GM19240 (cell line): ENCODE measurements at regions not wholly inside any gene's neighbourhood (a gene's known extent, or its start where the extent isn't known, plus 50 kb on each side); places are given as distances from the start of the nearest gene placed in this dataset.

ENCODE experiments used
- DNase-seq: peaks from one replicate; pipeline ENCODE4 v3.0.0; 2011; ENCODE audit warnings: low spot score; ENCODE audit not compliant: insufficient read length

- no peak for DNase-seq
These were observed 194.6 kb upstream of the CITED2 start for GRCh38 chr6:139568956-139569538.

DNA sequence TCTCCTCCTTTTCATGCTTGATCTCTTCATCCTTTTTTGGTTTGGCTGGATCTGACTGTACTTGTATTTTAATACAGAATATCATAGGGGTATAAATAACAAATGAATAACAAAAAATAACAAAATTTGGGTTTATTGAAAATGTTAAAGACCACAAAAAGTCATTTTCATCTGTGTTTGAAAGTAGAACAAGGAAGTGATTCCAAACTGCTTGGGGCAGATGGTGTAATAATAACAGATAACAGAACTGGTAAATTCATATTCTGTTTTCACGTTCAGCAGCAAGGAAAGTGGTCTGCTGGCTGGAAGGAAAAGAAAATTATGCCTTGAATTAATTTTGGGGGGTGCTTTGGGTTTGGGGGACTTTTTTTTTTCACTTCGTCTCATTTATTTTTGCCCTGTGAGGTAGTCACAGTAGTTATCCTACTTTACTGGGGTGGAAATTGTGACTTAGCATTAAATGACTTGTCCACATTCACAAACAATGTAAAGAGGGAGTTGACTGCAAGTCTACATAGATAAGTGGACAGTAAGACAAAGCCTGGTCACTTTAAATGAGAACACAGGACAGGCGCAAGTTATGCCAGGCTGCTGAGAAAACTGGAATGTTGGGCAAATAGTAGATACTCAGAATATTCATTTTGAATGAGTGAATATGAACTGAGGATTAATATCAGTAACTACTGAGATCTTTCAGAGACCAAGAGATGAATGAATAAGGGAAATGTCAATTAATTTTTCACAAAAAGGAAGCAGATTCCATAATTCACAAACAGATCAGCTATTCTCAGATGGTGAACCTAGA lies 193.9 kb upstream of the CITED2 start:
- no peak for DNase-seq

GRCh38 chr6:139567095-139567494 lies 192.6 kb upstream of the CITED2 start:
- DNase-seq: no peak

GRCh38 chr6:139565591-139565990 lies 191.1 kb upstream of the CITED2 start:
- no peak for DNase-seq

DNA sequence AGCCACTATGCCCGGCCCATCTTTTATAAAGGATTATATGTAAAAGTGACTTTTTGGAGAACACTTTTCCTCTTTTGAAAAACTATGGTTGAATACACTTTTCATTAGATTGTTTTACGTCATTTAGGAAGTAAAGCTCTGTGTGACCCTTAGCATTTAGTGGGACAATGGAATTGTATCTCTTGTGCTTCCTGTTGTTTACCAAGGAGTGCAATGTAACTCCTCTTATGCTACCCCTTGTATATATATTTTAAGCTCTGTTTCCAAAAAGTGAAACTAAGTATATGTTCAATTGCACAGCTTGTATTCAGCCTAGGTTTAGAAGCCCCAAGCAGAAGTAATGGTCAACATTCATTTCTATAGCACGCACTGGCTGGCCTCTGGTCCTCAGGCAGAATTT lies 183.1 kb upstream of the CITED2 start:
- DNase-seq: no peak

DNA sequence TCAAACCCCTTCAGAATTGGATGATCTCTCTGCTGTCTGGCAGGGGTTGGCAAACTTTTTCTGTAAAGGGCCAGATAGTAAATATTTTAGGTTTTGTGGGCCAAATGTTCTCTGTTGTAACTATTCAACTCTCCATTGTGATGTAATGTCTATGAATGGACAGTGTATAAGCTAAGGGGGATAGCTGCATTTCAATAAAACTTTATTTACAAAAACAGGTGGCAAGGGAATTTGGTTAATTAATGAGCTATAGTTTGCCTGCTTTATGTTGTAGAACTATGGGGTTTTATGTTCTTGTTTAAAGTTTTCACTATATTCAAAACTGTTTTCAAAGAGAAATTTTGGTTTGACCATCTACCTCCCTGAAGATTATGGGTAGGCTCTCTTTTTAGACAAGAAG lies 182.1 kb upstream of the CITED2 start:
- DNase-seq: no peak

DNA sequence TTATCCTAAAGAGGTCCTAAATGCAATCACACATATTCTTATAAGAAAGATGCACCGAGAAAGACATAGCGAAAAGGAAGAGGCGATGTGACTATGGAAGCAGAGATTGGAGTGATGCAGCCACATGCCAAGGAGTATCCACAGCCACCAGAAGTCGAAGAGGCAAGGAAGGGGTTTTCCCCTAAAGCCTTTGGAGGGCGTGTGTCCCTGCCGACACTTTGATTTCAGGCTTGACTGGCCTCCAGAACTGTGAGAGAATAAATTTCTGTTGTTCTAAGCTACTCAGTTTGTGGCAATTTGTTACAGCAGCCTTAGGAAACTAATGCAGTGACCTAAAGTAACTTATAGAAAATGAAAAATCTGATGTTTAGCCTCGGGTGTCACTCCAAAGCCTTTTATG lies 179.5 kb upstream of the CITED2 start:
- no peak for DNase-seq

GRCh38 chr6:139551376-139551775 lies 176.9 kb upstream of the CITED2 start:
- DNase-seq: no peak

- DNase-seq: no peak
These were observed 175.9 kb upstream of the CITED2 start for GRCh38 chr6:139550361-139550760.

GRCh38 chr6:139549561-139550070 lies 175.2 kb upstream of the CITED2 start:
- DNase-seq: no peak

GRCh38 chr6:139547804-139548203 lies 173.4 kb upstream of the CITED2 start:
- DNase-seq: no peak

DNA sequence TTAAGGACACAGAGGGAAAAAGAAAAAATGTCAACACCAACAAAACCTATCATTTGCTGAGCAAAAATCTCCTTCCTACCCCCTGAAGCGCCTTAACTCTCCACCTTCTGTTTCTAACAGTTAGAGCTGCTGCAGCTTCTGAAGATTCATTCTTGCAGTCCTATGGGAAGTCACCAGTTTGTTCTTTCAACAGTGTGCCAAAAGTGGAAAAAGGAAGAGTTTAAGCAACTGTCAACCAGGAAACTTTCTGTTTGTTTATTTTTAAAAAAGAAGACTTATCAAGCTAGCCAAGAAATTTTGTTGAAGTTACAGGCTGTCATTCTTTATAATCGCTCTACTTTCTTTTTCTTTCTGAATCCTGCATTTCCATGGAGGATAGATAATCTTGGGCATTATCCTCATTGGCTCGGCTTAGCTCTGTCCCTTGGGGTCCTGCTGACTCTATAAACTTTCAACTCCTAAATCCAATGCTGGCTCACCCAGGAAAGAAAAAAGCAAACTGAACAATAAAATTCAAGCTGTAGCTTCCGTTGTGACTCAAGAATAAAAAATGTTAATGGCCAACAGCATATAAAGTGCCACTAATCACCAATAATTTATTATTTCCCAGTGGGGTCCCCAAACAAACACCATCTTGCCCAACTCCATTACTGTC lies 172.8 kb upstream of the CITED2 start:
- DNase-seq: no peak

DNA sequence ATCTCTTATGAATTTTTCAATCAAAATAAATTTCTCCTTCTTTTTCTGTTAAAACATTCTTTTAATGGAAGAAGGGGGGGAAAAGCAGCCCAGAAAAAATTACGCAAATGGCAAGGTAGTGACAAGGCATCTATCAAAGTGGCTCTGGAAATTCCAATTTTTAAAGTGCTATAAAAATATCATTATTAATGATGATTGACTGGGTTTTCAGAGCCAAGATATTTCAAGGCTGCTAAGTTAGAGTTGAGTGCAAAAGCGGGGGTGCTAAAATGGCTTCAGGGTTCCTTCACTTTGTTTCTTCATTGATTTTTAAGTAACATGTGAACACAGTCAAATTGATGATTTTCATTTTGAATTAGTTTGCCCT lies 171.6 kb upstream of the CITED2 start:
- DNase-seq: no peak

DNA sequence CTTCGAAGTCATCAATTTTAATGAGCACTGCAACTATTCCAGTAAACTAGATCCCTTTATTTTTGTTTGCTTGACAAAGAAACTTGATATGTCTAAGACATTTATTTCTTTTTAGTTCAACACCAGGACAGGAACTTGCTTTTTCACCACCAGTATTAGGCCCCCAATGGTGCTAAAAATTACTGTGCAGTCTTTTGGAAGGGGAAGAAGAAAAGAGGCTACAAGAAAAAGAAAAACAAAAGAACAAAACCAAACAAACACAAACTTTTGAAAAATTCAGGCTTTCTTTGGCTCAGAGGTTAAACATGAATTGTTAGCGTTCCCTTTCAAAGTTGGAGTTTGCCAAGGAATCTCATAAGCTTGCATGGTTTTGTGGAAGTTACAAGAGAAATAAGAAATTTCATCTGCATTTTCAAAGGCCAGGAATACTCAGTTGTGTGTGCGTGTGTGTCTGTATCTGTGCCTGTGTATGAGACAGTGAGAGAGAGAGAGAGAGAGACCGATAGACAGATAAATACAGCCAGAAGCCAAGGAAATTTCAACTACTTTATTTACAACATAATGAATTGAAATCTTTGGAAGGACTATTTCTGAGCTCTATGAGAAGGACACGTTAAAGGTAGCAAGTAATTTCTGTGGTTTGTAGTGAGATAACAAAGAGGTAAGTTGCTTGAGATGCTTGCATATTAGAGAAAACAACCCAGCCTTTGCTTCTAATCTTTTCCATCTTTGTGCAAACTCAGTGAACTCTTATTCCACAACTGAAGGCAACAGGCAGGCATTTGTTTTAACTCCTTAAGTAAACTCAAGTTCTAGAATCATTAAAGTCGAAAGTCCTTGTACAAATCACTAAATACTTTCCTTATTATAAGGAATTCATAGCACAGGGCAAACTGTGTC lies 171.0 kb upstream of the CITED2 start:
- no peak for DNase-seq

GRCh38 chr6:139544701-139545057 lies 170.2 kb upstream of the CITED2 start:
- no peak for DNase-seq

DNA sequence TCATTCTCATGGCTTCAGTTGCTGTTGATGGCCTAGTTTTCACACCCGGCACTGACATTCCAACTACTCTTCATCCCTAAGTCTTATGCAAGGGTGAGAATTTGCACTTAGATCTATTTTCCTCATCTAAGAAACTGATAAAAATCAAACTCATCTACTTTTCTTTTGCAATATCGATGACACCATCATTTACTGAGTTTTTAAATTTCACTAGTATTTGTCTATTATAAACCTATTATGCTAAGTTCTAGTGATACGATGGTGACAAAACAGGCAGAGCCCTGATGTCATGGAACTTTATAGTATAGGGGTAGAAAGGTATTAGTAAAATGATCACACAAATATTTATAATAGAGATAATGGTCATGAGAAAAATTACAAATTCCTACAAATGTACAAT lies 167.9 kb upstream of the CITED2 start:
- DNase-seq: no peak

DNA sequence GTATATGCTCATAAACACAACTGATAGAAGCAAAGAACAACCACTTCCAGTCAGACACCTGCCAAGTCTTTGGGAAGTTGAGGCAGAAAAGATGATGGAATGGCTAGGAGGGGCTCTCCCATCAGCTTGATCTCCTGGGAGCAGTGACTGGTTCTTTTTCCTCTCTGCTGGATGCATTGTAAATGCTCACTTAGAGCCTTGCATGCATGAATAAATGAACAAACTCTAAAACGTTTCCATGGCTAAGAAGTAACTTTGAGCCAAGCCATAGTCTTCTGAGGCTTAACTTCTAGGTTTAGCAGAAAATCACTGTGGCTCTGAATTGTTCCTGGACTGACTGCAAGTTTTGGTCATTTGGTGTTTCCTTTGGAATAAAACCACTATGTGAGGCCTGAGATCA lies 166.4 kb upstream of the CITED2 start:
- DNase-seq: no peak

- no peak for DNase-seq
These were observed 165.8 kb upstream of the CITED2 start for GRCh38 chr6:139540276-139540675.

DNA sequence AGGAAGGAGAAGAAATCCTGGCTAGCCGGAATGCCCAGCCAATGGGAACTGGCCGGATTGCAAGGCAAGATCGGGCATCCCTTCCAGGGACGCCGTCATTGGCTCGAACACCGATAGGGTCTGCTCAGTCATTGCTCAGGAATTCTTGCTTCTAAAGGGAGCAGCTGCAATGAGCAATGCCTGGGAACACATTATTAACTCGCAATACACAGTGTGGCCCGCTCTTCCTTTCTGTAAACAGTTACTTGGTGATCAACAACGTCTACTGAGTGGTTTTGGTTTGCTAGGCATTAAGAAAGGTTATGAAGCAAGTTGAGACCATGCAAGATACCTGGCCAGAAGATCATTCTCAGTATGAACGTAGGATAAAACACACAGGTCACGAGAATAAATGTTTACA lies 165.4 kb upstream of the CITED2 start:
- no peak for DNase-seq

GRCh38 chr6:139538366-139538765 lies 163.9 kb upstream of the CITED2 start:
- DNase-seq: no peak

GRCh38 chr6:139536751-139537617 lies 162.5 kb upstream of the CITED2 start:
- DNase-seq: no peak
